AG08396 (cell line): ENCODE measurements at regions not wholly inside any gene's neighbourhood (a gene's known extent, or its start where the extent isn't known, plus 50 kb on each side); places are given as distances from the start of the nearest gene placed in this dataset.
A peak's percentile ranks its signal among the peaks of the same experiment; 100 is the strongest.

Experiments used
- DNase-seq: peaks from one replicate; pipeline ENCODE4 v3.0.0; 2012; ENCODE audit warnings: low spot score, mixed read lengths

DNA sequence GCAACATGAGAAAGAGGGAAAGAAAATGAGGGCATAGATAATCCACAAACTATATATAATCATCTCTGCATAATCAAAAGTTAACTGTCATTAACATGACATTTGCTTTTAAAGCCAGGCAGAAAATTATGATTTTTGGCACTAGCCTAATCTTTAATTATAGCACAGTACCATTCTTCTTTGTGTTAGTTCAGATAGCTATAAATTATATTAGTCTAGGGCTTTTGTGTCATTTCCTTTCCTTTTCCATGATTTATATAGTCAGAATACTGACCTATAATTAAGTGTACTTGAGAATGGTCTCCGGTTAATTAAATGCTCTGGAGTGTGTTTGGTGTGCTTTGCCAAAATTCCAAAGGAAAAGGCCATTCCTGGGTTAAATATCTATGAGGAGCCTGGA lies 441.9 kb upstream of the THRB start:
- no peak for DNase-seq

DNA sequence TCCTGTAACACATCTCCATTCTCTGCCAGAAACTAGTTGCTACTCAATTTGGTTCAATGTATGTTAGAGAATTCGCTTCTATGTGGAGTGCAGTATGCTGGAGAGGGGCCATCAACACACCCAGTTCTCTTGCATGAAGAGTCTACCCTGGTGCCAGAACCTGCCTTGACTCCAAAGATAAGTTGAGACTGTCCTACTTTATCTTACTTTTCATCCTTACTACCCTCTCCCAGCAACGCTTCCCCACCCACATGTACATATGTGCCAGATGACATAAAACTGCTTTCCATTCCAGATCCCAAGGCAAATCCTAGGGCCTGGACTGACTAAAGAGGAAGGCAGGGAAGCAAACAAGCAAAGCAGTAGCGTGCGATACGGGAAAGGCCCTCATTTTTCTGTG lies 442.6 kb upstream of the THRB start:
- no peak for DNase-seq

DNA sequence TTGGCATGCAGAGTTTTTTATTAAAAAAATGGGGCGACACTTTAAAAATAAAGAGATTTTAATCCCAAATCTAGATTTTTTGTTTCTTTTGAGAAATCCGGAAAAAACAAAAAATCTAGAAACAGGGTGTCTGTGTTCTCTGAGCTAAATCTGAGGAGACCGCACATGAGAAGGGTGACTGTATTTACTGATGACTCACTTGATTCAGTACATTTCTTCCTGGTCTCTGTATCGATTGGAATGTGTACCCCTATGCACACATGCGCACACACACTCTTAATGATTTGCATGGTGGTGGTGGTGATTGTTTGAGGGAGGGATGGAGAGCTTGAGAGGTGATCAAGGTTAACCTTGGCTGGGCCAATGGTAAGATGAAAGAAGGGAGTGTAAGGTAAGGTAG lies 443.1 kb upstream of the THRB start:
- DNase-seq = no peak

DNA sequence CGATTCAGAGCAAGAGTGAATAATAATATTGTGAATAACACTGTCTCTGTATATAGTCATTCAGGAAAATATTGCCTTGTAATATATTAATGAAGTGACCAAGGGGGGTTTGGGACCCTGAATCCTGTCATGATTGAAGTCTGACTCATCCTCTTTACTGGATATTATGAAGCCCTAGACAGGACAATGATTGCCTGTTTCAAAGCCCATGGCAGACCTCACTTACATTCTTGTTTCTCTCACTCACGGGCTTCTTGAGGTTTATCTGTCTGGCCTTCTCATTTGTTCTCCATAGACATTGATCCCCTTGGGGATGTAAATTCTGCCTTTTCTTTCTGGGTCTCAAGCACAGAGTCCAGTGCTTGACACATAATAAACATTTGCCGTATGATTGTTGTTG lies 449.3 kb upstream of the THRB start:
- DNase-seq = no peak

DNA sequence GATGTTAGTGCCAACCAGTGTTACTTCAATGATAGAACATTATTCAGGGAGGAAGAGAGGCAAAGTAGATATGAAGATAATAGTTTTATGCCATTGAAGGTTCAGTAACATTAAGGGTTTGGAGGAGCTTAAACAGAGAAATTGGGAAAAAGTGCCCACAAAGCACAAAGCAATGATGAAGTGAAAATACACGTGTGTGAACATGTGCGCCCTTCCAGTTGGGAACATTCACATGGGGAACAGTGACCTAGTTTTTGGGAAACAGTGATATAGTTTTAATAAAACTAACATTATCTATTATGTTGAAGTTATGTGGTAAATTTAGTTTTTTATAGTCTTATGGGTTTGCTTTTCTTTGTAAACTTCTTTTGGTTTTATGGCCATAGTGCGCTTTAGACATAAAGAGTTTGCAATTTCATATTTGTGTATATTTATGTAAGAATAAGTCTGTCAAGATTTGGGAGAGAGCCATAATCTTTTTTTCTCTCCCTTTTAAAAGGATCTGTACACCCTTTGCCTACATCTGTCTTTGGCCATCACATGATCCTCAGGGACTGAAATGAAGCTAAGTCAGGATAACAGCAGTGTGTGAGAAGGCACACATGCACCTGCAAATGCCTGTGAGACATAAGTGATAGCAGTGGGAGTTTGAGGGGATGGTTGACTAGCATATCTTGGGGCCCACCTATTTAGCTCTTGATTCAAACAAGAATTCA lies 450.3 kb upstream of the THRB start:
- no peak for DNase-seq

DNA sequence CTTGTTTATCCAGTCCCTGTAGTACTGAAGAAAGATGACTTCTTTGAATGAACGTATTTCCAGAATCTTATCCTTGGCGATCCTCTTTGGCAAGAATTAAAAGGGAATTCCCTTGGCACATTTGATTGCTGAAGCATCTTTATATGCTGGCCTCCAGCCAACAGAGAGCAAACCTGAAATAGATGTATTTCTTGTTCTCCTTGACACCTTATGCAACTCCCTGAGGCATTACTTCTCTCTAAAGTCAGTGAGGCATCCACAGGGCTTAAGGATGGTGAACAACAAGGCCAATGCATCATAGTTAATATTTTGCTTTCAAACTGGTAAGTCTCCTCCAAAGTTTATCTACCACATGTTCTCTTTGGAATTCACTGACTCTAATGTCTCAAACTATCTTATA lies 450.9 kb upstream of the THRB start:
- no peak for DNase-seq

DNA sequence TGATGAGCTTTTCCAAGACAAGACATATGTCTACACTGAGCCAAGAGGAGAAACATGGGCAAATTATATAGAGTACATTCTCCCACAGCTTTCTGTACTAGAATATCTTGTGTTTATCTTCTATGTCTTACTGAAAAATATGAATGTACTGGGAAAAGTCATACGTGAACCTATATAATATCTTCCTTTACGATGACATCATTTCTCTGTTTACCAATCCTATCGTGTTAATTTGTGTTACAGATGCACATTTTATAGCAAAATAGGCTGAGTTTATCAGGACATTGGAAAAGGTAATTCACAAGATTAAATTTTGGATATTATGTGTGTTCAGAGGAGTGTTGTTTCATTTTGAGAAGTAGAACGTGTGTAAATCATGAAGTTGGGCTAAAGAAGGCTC lies 452.5 kb upstream of the THRB start:
- no peak for DNase-seq

DNA sequence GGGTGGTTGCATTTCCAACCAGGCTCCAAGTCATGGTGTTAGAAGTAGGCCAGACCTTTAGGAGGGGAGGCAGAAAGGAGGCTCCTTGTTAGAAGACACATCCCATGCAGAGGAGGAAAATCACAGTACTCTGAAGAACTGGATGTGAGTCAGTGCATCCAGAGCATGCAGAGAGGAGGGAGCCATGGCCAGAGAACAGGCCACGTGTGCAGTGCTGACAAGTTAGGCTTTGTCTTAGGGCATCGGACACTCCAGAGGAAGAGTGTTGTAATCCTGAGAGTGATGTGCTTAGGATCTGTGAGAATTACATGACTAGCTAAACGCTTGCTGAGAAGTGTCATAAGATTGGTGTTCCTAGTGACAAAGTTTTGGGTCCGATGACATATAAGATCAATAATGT lies 456.5 kb upstream of the THRB start:
- DNase-seq = no peak

DNA sequence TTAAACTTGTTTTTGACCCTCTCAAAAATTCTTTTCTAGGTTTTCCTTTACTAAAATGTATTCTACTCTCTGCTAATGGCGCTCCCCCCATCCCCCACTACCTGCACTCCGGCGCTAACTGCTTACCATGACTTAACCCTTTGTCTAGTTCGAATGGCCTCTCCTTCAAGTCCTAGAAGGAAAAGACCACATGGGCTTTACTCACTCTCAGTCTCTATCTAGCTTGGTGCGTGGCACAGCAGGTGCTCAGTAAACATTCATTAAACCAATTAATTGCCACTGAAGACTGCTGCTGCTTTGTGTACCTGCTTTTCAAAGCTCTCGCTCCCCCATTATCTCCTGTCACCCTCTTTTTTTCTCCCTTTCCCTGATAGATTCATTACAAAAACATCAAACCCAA lies 457.7 kb upstream of the THRB start:
- DNase-seq = no peak

DNA sequence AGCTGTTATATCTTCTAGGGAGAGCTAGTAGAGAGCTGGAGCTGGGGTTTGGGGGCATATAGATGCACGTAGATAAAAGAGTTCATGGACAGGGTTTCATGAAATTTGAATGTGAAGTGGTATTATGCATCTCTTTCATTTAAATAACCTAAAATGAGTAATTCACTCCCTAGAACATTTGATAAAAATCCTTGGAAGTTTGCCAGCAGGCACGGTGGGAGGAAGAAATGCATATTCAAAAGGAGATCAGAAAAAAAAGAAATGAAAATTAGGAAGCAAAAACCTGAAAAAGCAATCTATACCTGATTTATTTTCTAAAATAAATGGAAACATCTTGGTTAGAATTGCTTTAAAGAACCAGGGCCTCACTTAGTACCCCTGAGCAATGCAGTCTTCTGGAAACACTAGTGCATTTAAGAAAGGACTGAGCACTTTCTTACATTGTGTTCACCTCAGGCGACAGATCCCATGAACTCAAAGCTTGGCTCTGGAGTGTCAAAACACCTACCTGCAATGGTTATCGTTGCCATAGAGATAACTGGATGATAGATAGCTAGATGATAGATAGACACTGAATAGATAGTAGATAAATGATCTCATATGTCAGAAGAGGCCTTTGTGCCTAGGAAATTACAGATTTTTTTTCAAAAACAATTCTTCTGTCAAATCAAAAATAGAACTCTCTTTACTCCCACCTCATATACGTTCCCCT lies 458.6 kb upstream of the THRB start:
- no peak for DNase-seq

DNA sequence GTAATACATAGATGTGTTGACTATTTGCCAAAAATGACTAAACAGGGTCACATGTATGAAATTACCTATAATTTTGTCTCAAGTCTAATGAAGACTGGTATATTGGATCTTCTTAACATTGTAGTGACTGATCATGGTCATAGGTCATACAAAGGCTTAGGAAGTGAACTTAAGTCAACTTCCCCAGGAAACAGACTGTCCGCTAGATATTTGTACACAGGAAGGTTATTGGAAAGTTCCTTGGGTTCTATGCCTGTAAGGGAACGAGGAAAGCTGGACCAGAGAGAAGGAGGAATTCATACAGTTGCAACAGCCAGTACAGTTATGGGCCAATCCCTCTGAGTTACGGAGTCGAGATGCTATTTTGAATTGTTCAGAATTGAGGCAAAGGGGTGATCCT lies 462.0 kb upstream of the THRB start:
- DNase-seq = no peak

DNA sequence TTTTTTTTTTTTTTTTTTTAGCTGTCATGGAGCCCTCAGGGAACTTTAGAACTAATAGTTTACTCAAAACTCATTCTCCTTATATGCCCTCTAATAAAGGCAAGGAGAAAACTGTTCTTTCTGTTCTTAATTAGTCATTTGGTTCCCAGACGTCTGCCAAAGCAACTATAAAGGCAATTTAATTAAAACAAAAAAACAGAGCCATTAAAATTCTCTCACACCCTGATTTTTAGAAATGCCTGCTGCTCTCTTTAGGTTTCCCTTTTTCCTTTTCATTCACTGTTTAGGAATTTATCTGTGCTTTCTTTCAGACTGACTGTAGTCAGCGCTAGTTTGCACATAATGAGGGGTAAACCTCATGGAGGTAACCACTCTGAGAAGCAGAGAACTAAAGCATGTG lies 463.6 kb upstream of the THRB start:
- no peak for DNase-seq

DNA sequence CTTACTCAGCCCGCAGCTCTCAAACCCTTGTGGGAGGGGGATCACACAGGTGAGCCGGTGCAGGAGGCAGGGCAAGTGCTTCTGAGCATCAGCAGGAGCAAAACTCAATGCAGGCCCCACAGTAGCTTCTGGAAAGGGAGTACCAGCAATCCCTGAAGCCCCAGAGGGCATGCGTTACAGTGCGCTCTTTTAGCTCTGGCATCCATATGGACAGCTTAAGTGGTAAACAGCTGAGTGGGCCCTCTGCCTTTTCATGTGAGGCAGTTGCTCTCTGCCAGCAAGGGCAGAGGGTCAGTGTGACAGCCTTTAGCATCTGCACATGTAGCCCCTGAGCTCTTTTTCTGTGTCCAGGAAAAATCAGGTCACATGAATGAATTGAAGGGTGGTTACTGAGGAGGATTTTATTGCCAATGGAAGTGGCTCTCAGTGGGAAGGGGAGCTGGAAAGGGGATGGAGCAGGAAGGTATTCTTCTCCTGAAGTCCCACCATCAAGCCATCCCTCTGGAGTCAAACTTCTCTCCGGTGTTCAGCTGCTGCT lies 464.3 kb upstream of the THRB start:
- DNase-seq = no peak

DNA sequence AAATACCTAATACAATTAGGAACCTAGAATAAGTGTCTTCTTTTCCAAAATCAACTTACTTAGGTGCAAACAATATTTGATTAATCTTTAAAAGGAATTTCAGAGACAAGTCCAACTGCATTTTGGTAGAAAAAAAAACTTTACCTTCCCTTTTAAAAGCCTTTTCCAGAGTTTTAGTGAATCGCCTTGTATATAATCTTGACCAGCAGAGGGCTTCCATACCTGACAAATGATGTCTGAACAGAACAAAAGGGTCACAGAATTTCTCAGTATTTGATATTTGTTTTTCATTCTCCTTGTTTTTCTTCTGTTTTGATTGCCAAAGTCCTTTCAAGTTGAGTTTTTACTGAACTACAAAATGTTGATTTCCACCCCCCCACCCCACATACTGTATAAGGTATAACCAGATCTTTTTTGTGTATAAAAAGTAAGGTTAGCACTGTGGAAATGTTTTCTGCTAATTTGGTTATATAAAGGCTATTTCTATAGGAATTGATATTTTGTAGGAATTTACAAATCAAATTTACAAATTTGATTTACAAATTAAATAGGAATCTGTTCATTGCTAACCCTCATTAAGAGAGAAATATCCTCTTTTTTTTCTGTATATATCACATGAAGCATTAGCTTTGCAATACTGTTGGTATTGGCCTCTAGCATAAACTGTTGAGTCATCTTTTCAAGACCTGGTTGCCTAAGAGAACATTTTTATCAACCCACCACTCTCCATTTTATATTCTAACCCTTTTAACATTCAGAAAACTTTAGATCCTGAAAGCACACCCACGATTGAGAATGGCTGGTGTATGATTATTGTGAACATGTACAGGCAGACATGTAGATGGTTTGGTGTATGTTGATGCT lies 464.1 kb upstream of the RARB start:
- peak; percentile 4 for DNase-seq

DNA sequence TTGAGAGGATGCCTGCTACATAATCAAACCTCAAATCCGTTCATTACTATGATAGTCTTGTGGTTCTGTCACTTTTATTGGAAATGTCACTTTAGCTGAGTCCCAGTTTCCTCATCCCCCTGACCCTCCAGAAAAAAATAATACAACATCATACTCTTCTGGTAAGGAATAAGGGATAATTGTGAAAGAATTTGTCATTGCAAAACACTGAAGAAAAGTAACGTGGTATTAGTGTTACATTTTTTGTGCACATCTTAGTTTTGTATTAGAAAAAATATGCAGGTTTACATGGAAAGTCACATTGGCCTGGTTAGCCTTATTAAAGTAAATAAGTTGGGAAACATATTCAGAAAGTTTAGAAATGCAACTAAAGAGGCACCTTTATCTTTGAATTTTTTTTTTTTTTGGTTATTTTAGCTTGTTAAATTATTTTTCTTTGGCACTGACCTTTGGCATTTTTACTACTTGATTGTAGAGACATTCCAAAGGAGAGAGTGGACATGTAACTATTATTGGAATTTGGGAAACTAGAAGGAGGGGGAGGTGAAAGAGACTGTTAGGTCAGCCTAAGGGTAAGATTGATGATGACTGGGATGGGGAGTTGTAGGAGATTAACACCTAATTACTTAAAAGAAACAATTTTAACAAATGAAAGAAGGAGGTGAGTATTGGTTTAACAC lies 462.2 kb upstream of the RARB start:
- no peak for DNase-seq

DNA sequence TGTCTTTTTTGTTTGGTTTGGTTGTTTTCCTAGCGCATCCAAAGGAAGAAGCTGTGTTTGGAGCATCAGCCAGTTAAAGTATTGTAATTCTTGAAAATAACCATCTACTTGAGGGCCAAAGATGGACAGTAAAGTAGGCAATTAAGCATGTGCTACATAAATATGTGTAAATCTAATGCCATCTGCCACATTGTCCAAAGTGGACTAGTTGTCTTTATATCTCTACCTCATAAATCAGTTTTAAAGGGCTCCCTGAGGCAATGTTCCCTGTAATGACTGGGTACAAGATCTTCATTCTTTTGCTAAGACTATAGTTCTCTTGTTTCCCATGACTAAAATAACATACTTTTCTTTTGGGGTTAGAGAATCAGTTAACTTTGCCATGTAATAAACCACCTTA lies 460.0 kb upstream of the RARB start:
- no peak for DNase-seq

DNA sequence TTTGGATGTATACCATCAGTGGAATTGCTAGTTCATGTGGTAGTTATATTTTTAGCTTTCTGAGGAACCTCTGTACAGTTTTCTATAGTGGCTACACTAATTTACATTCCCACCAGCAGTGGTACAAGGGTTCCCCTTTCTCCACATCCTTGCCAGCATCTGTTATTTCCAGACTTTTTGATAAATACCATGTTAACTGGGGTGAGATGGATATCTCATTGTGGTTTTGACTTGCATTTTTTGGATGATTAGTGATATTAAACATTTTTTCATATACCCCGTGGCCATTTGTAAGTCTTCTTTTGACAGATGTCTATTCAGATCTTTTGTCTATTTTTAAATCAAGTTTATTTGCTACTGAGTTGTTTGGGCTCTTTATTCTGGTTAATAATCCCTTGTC lies 455.6 kb upstream of the RARB start:
- no peak for DNase-seq

DNA sequence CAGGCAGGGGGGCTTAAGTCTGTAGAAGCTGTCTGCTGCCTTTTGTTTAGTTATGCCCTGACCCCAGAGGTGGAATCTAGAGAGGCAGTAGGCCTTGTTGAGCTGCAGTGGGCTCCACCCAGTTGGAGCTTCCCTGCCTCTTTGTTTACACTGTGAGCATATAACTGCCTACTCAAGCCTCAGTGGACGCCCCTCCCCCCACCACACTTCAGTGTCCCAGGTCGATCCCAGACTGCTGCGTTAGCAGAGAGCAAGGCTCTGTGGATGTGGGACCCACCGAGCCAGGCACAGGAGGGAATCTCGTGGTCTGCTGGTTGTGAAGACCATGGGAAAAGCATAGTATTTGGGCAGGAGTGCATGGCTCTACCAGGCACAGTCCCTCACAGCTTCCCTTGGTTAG lies 446.8 kb upstream of the RARB start:
- no peak for DNase-seq

DNA sequence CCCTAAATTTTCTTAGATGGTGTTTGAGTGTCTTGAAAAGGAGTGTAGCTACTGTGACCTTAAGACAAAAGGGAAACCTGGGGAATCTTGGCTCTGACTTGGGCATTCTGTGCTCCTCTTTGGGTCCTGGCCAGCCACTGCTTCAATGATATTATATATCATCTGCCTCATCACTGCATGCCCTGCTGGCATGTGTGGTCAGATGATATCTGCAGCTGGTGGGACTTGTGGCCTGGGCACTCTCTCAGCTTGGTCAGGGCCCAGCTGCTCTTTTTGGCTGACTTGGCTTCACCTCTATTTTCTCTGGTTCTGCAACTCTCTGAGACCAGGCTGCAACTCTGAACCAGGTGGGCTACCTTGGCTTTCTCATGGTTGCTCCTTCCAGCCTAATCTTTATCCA lies 446.1 kb upstream of the RARB start:
- DNase-seq = no peak

DNA sequence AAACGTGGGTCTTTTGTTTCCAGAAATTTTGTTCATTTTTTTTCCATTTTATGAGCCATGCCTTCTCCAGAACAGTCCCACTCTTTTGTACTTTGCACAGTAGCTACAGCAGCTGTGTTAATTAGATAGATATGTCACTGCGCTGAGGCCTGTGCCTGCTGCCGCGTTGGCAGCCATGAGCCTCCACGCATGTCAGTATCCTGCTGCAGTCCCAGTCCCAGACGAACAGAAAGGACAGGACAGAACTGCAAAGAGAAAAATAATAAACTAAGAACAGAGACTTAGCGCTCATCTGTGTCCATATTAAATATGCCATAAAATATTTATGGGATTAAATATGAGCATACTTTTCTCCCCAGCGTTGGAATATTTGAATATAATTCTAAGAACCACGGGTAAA lies 442.4 kb upstream of the RARB start:
- no peak for DNase-seq

DNA sequence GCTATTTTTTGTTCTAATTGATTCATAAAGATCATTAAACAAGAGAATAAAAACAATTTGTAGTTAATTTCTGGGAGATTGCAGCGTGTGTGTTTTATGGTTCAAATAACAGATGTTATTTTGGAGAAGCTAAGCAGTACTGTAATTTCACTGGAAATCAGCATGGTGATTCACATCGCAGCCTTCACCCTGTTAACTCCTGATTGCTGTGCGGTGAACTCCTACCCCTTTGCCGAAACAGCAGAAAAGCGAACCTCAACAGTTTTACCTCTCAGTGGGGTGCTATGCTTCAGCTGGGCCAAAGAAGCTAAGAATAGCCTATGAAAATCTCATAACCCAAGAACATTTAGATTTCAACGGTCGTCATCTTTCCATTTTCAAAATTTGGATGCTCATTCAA lies 441.5 kb upstream of the RARB start:
- no peak for DNase-seq

DNA sequence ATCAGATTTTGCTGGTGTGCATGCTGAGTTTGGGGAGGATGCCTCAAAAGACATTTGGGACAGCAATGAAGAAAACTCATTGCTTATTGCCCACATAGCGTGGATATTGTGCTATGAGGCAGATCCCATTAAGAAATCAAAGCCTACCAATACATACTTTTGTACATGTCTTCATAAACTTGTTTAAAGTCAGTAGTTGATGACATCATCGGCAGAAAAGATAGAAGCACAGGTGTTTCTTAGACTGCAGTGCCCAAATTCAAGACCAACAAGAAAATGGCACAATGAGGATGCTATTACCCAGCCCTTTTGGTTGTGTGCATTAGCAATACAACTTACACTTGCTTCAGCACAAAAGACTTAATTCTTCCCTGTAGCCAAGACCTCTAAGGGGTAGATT lies 428.7 kb upstream of the RARB start:
- no peak for DNase-seq
